ENCODE measurements at regions not wholly inside any gene's neighbourhood (a gene's known extent, or its start where the extent isn't known, plus 50 kb on each side); places are given as distances from the start of the nearest gene placed in this dataset.

GRCh38 chrX:22325096-22325495 is 52.4 kb downstream of the CBLL2 start:
- TF ChIP-seq CTCF (IDR thresholded peaks at IDR 0.05; ENCODE audit: low read depth, low read length) (no peak), EZH2phosphoT487 (IDR thresholded peaks at IDR 0.05; ENCODE audit: low read depth) (no peak)
